GM18519 (cell line): ENCODE measurements at regions not wholly inside any gene's neighbourhood (a gene's known extent, or its start where the extent isn't known, plus 50 kb on each side); places are given as distances from the start of the nearest gene placed in this dataset.

Experiments used
- ATAC-seq: cut with Tn5 transposase; IDR thresholded peaks from one replicate; pipeline ENCODE4 v1.9.1; 2021; ENCODE audit warnings: mild to moderate bottlenecking, moderate library complexity; ENCODE audit not compliant: unreplicated experiment, low FRiP score

- no peak for ATAC-seq
Measured at GRCh38 chr2:150792780-150793300, 305.4 kb upstream of the RND3 start.

DNA sequence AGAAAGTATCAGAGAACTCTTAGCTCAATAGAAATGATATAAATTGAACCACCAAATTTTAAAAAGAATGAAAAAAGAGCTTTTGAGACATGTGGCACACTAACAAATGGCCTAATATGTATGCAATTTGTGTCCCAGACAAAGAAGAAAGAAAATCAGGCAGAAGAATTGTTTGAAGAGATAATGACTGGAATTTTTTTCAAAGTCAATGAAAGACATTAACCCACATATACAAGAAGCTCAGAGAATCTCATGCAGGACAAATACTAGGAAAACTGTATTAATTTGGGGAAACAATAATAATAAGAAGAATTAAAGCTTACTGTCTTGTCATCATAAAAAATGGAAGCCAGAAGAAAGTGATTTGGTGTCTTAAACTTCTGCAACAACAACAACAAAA, 304.1 kb upstream of the RND3 start:
- no peak for ATAC-seq

GRCh38 chr2:150789376-150789905, 302.0 kb upstream of the RND3 start:
- no peak for ATAC-seq

- ATAC-seq = no peak
Measured at GRCh38 chr2:150788426-150789140, 301.1 kb upstream of the RND3 start.

DNA sequence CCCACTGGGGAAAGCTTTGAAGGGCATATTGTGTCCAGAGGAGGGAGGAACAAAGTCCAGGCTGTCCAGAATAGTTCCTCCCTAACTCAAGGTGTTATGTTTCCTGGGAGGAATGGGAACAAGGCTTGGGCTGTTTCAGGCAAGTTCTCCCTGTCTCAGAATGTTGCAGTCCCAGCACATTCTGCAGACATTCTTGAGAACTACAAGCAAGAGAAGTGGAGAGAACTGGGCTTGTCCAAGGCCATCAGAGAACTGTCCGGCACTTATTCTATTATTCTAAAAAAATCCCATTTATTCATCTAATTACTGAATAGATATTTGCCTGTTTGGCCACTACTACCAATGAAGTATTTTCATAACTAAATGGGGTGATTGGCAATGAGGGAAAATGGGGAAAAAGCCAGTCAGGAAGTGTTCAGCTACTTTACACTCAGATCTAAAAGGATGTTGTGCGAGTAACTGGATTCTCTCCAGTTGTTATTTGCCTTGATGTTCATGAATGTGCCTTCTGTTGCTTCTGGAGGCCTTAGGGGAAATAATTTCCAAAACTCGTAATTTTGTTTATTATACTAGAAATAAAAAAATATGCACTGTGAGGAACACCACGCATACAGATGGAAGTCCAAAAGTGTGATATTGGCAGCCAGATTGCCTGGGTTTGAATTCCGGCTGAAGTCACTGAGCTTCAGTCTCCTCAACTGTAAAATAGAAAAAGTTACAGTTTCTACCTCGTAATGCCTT, 300.1 kb upstream of the RND3 start:
- no peak for ATAC-seq

GRCh38 chr2:150784389-150784788, 296.9 kb upstream of the RND3 start:
- no peak for ATAC-seq

- no peak for ATAC-seq
Measured at GRCh38 chr2:150783896-150784295, 296.4 kb upstream of the RND3 start.

DNA sequence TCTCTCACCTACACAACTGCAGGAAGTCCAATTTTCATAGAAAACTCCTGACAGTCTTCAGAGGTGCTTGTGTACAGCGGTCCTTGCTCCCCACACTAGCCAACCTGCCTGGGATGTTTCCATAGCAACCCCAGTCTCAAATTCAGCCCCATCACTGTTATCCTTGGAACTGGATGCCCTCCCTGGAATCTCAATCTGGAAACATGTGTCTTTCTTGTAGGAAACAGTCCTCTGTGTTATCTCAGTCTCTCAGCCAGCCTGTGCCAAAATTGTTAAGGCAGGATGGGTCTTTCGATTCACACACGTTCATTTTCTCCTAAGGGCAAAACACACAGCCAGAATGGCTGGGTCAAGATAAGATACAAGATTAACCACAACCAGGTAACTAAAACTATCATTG, 295.5 kb upstream of the RND3 start:
- no peak for ATAC-seq

- ATAC-seq = no peak
Measured at GRCh38 chr2:150782613-150783012, 295.1 kb upstream of the RND3 start.

DNA sequence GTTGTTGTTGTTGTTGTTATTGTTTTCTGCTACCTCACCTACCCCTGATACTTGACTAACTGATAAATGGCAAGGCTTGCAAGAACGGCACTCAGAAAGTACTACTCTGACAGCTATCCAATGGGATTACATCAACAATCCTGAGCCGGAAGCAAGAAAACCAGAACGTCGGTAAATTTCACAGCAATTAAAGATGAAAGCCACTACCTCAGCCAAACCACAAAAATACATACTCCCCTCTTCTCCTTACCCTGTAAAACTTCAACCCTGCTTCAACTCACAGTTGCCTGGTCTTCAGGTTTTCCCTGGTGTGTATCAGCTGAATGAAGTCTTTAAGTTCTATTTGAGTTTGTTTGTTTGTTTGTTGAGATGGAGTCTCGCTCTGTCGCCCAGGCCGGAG, 293.7 kb upstream of the RND3 start:
- ATAC-seq = no peak

GRCh38 chr2:150778828-150779227, 291.4 kb upstream of the RND3 start:
- no peak for ATAC-seq

DNA sequence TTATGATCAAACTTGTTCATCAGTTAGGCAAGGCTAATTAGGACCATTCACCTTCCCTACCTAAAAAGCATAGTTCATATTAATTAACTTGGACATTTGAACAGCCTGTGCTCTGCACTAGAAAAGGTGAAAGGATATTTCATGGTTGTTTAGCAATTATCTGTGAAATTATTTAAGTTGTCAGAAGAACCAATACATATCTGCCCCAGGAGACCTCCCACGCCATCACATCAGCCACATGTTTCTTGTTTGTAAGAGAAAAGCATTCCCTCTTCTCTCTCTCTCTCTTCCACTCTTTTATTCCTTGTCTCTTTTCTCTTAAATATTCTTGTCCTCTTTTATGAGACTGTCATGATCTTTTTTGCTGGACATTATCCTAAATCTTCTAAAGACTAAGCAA, 282.0 kb upstream of the RND3 start:
- no peak for ATAC-seq

GRCh38 chr2:150767991-150768746, 280.7 kb upstream of the RND3 start:
- no peak for ATAC-seq

- no peak for ATAC-seq
Measured at GRCh38 chr2:150762571-150762970, 275.1 kb upstream of the RND3 start.

DNA sequence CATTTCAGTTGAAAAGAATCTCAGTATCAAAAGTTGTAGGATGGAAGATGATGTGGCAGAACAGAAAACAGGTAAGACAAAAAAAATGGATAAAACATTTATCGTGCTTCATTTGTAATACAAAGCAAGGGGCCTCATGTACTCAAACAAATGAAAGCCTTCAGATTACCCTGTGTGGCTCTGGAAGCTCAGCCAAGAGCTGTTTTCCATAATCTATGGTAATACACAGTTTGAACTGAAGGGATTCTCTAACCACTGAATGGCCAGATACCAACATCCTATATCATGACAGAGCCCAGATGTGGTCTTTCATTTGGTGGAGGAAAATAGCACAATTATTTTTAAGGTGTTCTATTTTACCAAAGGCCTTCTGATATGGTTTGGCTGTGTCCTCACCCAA, 272.1 kb upstream of the RND3 start:
- ATAC-seq = no peak

GRCh38 chr2:150759106-150759505, 271.6 kb upstream of the RND3 start:
- ATAC-seq = no peak

GRCh38 chr2:150752229-150752628, 264.8 kb upstream of the RND3 start:
- ATAC-seq = no peak

DNA sequence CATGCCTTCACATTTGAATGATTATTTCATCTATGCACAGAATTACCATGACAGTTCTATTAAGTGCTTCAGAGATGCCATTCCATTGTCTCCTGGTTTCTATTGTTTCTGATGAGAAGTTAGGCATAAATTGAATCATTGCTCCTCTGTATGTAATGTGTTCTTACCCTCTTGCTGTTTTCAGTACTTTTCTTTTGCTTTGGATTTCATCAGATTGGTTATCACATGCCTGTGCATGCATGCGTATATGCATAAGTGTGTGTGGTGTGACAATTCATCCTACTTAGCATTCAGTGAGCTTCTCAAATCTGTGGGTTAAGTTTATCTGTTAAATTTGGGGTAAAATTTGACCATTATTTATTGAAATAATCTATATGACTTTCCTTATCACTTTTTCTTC, 263.3 kb upstream of the RND3 start:
- ATAC-seq = no peak

DNA sequence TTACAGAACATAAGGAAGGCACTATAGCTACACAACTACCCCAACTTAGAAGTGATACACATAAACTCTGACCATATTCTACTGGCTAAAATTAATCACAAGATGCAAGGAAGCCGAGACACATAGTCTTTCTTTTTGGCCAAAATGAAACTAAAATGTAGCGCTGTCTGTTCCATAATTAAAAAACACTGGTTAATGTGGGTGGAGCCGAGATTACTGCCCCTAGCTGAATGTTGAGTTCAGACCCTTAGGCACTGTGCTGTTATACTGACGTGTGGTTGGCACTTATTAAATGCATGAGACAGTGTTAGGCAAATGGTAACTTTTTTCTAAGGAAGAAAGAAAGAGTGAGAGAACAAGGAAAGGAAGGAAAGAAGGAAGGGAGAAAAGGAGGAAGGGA, 254.6 kb upstream of the RND3 start:
- no peak for ATAC-seq

DNA sequence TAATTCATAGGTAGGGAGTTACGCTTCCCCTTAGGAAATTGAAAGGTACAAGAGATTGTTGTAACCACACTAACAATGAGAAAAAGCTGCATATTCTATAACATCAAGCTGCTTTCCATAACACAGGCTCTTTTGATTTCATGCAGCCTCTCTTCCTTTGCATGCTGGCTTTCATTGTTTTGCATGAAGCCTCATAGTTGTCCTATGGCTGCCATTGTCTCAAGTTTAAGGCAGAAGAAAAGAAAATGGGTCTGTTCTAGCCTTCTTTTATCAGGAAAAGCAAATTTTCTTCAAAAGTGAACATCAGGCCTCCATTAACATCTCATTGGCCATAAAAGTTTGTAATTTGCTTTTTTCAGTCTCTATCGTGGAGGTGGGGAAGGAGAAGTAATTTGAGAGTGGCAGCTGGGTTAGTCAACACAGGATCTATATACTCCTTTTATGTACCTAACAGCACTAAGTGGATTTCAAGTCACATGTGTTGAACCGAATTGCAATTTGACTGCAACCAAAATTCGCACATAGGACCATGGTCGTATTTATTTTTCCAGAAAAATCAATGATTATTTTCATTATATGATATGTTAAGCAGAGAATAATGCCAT, 248.5 kb upstream of the RND3 start:
- ATAC-seq = no peak
